ENCODE measurements at regions not wholly inside any gene's neighbourhood (a gene's known extent, or its start where the extent isn't known, plus 50 kb on each side); places are given as distances from the start of the nearest gene placed in this dataset.
A peak's percentile ranks its signal among the peaks of the same experiment; 100 is the strongest.

DNA sequence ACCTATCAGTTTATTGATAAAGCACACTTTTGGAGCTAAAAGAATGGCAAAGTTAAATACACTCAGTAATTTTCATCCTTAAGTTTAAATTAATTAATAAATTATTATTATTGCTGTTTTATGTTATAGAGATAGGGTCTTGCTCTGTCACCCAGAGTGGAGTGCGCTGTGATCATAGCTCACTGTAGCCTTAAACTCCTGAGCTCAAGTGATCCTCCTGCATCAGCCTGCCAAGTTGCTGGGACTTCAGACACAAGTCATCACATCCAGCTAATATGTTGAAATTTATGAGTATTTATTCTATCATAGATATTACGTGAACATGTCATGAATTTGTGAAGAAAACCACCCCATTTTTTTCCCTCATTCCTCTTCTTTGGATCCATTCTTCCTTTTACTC, 64.2 kb downstream of the GJA1 start:
- FAIRE-seq (no peak), DNase-seq (ENCODE audit: insufficient read length, low spot score) (no peak)

- DNase-seq (ENCODE audit: insufficient read length, low spot score), result no peak
- FAIRE-seq, result no peak
Measured at GRCh38 chr6:121503589-121503991, 68.1 kb downstream of the GJA1 start.

DNA sequence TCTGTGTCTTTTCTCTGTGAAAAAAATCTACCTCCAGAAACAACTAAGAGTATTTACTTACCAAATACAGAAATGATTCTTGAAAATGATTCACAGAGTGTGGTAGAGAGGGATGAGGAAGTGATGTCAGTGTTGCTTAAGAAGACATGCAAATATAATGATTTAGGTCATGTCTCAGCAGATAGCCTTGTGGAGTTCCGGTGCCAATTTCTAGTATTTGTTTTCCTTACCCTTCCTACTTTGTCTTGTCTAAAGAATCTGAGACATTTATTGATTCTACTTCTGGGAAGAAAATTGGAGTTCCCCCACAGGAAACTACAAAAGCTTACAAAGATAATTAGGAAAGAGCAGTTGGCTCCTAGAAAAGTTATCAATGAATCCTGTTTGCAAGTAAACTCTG, 68.8 kb downstream of the GJA1 start:
- no peak for FAIRE-seq
- DNase-seq (ENCODE audit: insufficient read length, low spot score), result peak; percentile 39

GRCh38 chr6:121505284-121505683, 69.8 kb downstream of the GJA1 start:
- peak; percentile 63 for FAIRE-seq
- no peak for DNase-seq (ENCODE audit: insufficient read length, low spot score)

- no peak for DNase-seq (ENCODE audit: insufficient read length, low spot score)
- FAIRE-seq, result no peak
Measured at GRCh38 chr6:121506761-121507754, 71.6 kb downstream of the GJA1 start.

GRCh38 chr6:121510568-121511177, 75.2 kb downstream of the GJA1 start:
- DNase-seq (ENCODE audit: insufficient read length, low spot score) (no peak), FAIRE-seq (no peak)

DNA sequence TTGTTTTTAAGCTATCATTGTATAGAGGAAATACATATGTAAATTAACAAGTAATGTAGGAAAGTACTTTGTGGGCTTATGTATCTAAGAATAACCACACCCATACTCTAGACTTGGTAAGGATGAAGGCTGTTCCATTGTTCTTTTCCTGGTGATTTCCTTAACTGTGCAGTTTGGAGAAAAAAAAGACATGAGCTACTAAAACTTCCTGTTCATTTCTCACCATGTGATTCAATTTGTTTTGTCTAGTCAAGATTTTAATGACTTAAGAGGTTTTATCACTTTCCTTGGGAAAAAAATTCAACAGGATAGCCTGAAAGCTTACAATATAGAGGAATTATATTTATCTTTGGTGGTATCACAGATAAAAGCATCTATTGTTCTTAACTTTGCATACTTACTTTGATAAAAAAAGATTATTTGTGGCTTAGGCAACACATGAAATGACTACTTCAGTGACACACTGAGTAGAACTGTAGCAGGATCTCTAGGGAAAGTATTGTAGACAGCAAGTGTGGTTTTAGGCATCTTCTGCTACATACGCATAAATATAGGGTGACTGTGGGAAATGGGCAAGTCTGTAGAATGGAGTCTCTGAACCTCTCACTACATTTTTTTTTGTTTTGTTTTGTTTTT, 80.3 kb downstream of the GJA1 start:
- DNase-seq (ENCODE audit: insufficient read length, low spot score) (no peak), FAIRE-seq (no peak)

DNA sequence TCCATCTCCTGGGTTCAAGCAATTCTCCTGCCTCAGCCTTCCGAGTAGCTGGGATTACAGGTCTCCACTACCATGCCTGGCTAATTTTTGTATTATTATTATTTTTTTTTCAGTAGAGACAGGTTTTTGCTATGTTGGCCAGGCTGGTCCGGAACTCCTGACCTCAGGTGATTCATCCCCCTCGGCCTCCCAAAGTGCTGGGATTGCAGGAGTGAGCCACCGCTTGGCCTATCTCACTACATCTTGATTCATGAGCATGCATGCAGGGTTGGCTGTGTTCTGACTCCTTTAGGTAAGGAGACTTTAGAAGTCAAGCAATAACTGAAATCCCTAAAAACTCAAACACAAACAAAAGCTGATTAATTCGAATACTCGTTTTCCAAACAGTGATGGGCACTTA, 80.9 kb downstream of the GJA1 start:
- FAIRE-seq (no peak), DNase-seq (ENCODE audit: insufficient read length, low spot score) (no peak)

DNA sequence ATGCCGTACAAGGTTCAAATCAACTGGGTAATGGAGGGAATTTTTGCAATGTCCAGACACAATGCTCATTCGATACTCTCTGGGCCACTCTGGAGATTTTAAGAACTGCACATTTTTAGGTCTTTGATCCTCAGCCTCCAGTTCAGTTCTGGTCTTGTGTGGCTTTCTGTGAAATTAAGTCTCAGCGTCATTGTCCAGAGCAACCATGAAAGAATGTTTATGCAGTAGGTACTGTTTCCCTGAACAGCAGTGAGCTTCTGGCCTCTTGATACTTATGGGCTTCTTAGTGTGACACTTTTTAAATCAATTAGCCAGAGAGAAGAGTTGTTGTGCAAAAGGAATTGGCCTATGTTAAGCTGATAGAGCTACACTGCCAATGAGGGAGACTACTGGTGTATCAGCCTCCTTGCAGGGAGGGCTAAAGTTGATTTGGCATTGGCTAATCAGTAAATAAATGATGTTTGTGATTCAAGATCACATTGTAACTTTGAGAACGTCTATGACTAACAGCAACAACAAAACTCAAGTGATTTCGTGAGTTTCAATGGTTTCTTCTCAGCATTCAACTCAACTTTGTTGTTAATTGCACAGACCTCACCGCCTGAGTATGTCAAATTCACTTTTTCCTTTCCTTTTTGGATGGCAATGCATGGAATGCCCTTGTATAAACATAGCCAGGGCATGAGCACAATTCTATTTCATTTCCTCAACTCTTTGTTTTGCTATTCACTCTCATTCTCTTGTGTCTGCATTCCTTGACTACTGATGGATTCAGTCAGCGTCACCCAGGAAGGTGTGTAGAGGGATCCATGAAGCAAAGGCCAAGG, 85.1 kb downstream of the GJA1 start:
- DNase-seq (ENCODE audit: insufficient read length, low spot score) (no peak), FAIRE-seq (no peak)

DNA sequence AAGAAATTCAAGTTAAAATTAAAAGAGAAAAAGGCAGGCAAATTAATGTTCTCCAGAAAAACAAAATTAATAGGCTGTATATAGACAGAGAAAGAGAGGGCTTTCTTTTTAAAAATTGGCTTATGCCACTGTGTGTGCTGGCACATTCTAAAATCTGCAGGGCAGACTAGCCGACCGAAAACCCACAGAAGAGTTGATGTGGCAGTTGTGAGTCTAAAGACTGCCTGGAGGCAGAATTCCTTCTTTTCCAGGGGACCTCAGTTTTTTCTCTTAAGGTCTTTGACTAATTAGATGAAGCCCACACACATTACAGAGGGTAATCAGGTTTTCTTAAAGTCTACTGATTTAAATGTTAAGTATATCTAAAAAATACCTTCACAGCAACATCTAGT, 85.7 kb downstream of the GJA1 start:
- FAIRE-seq (no peak), DNase-seq (ENCODE audit: insufficient read length, low spot score) (no peak)

GRCh38 chr6:121522265-121522664, 86.8 kb downstream of the GJA1 start:
- FAIRE-seq (no peak), DNase-seq (ENCODE audit: insufficient read length, low spot score) (peak; percentile 44)

GRCh38 chr6:121522771-121523386, 87.4 kb downstream of the GJA1 start:
- FAIRE-seq, result no peak
- DNase-seq (ENCODE audit: insufficient read length, low spot score), result no peak

GRCh38 chr6:121523628-121524027, 88.2 kb downstream of the GJA1 start:
- DNase-seq (ENCODE audit: insufficient read length, low spot score) (no peak), FAIRE-seq (no peak)

DNA sequence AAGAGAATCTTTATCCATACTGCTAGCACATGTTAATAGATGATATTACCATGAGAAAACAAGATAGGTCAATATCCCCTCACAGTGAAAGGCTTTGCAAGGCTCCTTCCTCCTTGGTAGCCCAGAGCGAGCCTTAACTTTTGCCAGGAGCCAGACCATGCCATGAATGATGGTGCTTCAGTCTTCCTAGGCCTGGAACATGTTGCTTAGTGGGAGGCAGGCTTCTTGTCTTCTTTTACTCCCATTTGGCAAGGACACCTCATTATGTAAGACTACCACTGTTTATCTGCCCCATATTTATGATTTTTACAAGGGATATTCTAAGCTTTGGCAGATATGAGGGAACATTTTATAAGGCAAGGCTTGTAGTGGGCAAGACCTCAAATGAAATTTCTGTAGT, 90.8 kb downstream of the GJA1 start:
- no peak for FAIRE-seq
- DNase-seq (ENCODE audit: insufficient read length, low spot score), result no peak

- DNase-seq (ENCODE audit: insufficient read length, low spot score) (no peak), FAIRE-seq (no peak)
Measured at GRCh38 chr6:121531658-121532169, 96.3 kb downstream of the GJA1 start.

DNA sequence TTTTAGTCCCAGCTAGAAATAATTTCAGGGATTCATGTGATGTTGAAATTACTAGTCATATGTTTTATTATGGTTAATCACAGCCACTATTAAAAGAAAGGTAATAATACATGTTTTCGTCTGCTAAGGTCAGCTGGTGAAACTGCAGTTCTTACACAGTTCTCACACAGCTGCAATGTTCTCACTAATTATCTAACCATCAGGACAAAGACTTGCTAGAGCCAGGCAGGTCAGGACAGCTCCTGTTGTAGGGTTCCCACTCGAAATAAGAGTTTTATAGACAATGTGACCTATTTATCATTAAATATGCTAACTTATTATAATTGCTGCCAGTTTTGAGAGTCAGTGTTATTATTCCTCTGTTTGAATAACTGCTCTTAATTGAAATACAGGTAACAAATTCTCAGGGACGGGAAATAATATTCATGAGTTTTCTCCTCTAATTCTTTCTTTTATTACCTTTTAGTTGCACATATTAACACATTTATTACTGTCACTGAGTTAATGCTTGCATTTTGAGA, 97.9 kb downstream of the GJA1 start:
- FAIRE-seq (no peak), DNase-seq (ENCODE audit: insufficient read length, low spot score) (no peak)

DNA sequence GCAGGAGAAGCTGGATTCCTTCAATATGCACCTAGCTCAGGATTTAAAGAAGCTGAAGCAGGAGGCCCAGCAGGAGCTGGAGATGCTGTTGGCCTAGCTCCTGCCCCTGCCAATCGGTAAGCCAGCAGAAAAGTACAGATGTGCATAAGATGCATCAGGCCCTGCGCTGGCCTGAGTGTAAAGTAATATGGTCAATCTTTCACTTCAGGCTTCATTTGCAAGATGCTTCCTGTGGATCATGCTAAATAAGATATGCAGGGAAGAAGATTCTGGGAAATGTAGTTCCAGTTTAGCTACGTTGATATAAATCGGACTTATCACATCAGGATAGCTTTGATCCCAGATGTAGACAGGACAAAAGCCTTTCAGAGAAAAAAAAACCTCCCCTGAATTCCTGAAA, 100.3 kb downstream of the GJA1 start:
- no peak for DNase-seq (ENCODE audit: insufficient read length, low spot score)
- no peak for FAIRE-seq

- FAIRE-seq (no peak), DNase-seq (ENCODE audit: insufficient read length, low spot score) (no peak)
Measured at GRCh38 chr6:121536345-121536744, 100.9 kb downstream of the GJA1 start.

DNA sequence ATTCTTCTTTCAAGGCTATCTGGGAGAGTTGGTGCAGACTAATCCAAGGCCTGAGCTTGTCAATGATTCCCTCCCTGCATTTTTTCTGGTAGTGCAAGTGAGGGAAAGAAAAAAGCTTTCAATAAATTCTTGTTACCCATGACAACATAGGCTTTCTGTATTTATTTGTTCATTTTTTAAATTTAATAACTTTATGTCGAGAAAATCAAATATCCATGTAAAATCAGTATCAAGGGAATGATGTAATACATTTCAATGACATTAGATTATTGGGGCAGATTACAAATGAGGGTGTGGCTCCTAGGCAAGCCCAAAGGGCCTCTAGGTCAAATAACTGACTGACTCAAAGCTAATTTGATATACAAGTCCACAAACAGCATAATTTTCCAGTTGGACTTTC, 104.0 kb downstream of the GJA1 start:
- no peak for FAIRE-seq

DNA sequence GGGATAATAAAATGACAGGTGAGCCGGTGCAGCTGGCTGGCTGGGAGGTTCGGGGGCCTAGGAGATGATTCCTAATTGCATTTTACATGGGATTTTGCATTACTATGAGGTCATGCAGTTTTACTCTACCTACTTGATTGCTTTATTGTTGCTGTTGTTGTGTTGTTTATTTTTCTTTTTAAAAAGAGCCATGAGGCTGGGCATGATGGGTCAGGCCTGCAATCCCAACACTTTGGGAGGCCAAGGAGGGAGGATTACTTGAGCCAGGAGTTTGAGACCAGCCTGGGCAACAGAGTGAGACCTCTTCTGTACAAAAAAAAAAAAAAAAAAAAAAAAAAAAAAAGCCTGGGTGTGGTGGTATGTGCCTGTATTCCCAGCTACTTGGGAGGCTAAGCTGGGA, 104.8 kb downstream of the GJA1 start:
- DNase-seq (ENCODE audit: insufficient read length, low spot score), result no peak
- FAIRE-seq, result no peak

More for the DNA sequence above, 104.0 kb downstream of the GJA1 start:
- DNase-seq (ENCODE audit: insufficient read length, low spot score), result no peak
